UCSD-AML1 (cell line): ENCODE measurements at regions not wholly inside any gene's neighbourhood (a gene's known extent, or its start where the extent isn't known, plus 50 kb on each side); places are given as distances from the start of the nearest gene placed in this dataset.

Experiments used
- DNase-seq: peaks from one replicate; lab custom pipeline; 2025; ENCODE audit not compliant: unreplicated experiment; lab: John Stamatoyannopoulos, UW

DNA sequence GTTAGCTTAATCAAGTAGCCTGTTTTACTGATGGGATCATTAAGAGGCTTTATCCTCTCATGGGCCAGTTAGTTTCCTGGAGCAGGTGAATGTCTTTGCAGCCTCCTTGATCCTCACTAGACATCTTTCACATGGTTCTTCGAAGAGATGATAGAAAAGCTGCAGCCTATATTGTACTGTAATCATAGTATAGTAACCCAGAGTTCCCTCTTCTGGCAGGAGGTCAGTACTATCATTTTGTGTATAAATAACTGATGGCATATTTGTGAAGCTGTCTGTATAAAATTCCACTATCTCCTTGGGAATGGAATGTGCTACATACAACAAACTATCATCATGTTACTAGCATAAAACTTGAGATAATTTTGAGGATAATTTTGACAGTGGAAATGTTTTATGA, 123.8 kb upstream of the PRPS1L1 start:
- DNase-seq, result no peak

DNA sequence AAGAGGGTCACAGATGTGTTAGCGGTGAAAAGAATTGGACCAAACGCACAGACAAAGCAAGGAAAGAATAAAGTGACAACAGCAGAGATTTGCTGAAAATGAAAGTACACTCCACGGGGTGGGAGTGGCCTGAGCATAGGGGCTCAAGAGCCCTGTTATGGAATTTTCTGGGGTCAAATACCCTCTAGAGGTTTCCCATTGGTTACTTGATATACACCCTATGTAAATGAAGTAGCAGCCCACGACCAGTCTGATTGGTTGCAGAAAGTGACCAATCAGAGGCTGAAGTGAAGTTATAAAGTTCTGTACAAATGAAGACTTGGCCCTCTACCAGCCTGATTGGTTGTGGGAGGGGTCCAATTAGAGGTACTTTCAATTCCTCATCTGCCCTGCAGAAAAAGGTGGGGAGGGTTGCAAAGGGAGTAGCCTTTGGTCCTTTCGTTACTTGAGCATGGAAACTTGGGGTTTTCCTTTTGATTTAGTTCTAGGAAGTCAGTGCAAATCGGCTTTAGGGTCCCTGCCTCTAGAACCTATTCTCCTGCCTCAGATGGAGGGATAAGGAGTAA, 125.6 kb upstream of the PRPS1L1 start:
- DNase-seq, result no peak

DNA sequence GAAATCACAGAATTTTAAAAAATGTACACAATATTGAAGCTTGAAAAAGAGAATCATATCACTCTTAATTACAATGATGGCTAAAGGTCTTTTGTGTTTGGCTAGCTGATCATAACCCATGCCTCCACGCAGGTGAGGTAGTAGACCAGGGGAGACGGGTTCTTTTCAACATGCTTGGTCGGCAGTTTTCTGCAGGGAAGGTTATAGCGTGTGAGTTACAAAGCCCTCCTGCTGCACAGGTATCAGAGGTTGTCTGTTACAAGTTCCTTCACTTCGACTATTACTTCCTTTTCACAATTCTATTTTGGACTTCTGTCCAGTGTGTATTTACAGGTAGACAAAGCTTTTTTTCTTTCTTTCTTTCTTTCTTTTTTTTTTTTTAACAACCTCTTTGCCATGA, 127.1 kb upstream of the PRPS1L1 start:
- DNase-seq, result no peak

DNA sequence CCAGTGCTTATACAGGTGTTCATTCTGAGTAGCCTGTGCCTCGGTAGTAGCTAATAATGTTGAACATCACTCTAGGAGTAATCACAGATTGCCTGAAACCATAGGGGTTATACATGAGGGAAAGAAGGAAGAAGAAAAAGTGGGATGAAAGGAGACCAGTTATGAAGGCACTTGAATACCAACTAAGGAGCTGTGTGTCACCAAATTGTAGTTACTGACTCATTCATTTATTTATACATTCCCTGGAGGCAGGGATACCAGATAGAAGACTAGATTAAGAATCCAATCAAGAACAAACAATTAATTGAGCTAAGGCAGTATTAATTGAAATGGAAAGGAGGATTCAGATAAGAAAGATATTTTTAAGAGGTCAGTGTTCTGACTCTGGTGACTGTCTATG, 129.6 kb upstream of the PRPS1L1 start:
- DNase-seq, result no peak

DNA sequence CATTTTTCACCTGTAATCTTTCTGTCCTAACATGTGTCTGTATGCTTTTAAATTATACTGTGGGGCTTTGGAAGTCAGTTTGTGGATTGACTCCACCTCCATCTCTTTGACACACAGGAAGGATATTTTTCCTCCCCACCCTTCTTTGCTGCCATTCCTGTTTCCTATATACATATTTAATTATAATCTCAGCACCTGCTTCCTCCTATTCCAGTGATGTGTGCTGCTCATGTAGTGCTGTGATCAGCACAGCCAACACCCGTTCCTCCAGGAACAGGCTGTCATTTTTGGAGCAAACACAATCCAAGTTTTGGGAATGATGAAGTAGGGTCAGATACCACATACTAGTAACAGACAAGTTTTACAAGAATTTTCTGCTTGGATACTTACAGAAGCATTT, 135.0 kb upstream of the PRPS1L1 start:
- DNase-seq, result no peak

DNA sequence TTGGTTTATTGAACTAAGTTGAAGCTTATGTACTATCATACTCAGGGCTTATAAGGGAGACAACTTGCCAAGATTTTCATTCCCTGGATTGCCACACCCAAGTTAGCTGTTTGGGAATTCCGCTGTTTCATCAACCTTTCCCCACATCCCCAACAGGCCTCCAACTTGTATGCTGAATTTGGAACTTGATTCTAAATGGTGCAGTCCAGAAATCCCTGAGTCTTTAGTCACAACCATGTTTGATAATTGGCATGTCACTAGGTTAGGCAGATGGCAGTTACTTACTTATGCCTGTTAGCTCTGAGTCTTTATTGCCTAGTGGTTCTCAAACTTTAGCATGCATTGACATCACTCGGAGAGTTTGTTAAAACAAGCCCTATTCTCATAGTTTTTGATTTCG, 135.4 kb upstream of the PRPS1L1 start:
- DNase-seq, result no peak

DNA sequence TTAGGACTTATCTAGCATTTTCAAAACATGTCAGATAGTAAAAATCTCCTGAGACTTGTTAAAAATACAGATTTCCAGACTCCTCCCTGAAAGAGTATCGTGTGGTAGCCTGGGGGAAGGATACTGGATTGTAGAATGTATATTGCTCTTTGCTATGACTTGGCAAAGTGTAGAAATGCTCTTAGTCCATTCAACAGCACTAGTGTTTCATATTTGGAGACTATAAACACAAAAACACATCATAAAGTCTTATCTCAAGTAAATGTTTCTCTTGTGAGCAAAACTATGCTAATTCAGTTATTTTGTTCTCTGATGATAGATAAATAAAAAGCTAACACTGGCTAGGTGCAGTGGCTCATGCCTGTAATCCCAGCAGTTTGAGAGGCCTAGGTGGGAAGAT, 137.5 kb upstream of the PRPS1L1 start:
- no peak for DNase-seq

DNA sequence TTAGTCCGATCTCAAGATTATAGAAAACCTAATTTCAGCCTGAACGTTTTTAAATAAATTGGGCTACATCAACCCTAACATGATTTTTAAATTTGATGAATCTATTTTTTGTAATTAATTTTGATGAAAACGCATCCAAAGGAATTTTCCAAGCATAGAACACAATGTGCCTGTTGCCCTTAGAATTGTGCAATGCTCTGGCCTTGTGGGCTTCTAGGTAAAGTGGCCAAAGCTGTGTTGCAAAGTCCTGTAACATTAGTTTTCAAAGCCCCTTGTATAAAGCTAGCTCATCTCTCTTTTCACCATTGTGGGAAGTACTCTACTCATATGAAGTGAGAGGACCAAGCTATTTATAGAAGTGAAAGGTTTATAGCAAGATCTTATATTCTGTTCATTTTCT, 138.4 kb upstream of the PRPS1L1 start:
- DNase-seq, result no peak

DNA sequence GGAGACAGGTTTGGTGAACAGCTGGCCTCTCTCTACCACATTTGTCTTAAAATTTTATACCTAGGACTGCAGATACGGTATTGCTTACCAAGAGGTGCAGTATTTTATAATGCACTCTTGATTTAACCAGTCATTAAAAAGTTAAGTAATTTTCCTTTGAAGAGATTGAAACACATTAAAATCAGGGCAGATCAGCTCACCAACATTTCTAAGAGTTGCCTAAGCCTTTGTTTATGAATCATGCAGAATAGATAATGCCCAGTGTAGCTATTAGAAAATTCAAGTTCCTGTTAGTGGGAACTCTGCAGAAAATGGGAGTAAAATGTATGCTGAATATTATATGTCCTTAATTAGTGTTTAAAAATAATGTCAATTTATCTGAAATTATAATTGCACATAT, 140.2 kb upstream of the PRPS1L1 start:
- no peak for DNase-seq

DNA sequence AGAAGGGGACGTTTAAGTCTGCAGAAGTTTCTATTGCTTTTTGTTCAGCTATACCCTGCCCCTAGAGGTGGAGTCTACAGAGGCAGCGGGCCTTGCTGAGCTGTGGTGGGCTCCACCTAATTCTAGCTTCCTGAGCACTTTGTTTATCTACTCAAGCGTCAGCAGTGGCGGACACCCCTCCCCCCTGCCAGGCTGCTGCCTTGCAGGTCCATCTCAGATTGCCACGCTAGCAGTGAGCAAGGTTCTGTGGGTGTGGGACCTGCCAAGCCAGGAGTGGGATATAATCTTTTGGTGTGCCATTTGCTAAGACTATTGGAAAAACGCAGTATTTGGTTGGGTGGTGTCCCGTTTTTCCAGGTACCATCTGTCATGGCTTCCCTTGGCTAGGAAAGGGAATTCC, 147.3 kb upstream of the PRPS1L1 start:
- DNase-seq, result no peak

DNA sequence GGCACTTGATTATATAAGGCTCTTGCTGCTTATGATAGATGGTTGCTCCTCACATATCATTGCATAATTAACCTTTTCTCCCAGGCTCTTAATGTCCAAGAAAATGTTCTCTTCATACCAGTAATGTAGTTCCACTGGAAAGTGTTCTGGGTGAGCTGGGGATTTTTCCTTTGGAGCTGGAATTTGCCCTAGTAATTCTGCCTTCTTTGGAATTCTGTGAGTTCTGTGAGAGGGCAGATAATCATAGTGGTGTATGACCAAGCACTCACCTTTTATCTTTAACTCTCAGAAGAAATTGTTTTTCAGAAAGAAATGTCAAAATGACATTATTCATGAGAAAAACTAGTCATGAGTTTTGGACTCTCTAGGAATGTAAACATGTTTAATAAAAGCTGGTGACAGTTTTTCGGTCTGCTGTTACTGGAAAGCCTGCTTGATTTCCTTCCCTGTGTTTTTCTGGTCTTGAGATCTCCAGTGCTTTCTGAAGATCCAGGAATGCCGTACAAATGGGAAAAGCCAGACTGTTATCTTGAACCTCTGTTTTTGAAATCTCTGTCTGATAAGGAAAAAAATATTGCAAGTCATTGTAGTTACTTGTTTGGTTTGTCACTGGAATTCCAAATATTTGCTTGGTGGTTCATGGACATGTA, 148.3 kb upstream of the PRPS1L1 start:
- DNase-seq, result no peak

DNA sequence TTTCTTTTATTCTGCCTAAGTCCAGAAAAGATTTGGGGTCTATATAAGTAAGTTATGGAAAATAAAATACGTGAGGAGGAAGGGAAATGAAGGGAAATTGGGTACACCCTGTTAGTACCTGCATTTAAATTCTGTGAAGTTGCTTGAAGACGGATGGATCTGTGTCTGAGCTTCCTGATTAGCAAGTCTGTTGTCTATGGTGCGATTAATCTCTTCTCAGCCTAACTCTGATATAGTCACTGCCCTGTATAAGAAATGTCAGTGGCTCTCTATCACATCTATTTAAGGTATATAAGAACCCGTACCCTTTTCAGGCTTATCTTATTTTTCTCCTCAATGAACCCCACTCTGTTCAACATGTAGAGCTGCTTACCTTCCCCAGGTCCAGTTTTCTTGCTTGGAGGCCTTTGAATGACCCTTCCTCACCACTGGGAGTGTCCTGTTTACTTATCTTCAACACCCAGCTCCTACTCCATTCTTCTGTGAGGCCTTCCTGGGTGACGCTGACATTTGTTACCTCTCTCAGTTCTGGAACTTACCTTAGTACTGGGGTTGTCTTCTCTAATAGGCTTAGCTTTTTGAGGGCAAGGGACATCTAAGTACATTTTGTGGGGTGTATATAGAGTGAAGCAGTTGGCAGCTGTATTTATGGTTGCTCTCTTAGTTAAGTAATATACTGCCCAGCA, 149.6 kb upstream of the PRPS1L1 start:
- DNase-seq, result no peak

DNA sequence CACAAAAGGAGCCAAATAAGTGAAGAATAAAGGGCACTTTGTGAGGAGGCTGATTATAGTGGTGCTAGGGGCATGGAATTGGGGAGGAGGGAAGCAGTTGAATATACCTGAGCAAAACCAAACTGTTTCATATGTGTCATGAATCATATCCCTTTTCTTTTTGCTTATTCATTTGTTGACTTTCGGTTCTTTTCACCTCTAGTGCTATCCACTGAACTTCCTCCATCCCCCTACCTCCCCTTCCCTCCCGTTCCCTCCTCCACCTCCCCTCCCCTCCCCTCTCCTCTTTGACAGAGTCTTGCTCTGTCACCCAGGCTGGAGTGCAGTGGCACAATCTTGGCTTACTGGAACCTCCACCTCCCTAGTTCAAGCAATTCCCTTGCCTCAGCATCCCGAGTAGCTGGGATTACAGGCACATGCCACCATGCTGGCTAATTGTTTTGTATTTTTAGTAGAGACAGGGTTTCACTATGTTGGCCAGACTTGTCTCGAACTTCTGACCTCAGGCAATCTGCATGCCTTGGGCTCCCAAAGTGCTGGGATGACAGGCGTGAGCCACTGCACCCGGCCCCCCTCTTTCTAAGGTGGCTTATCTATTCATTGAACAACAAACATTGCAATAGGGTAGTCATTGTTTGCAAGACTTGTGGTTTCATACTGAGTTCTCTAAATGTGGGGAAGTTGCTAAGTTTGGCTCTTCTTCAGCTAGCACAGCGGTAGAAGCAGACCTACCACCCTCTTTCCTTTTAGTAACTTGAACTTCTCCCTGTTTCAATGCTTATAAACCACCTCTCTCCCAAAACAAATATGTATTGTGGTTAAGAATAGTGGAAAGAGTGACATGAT, 150.4 kb upstream of the PRPS1L1 start:
- peak; percentile 20 for DNase-seq

DNA sequence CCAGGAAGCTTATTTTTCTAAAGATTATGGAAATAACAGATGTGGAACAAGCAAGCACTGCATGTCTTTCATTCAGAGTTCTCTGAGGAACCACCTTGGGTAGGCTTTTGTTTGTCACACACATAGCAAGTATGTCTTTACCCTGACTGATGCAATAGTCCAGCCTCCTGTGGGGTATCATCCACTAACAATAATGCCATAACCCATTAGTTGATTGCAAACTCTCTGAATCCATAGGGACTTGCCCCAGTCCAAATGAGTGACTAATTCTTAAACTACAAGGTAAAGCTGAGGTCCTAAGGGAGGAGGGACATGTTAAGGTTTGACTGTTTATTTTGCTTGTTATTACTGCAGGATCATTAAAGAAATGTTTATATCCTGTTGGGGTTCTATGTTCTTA, 151.4 kb upstream of the PRPS1L1 start:
- no peak for DNase-seq

DNA sequence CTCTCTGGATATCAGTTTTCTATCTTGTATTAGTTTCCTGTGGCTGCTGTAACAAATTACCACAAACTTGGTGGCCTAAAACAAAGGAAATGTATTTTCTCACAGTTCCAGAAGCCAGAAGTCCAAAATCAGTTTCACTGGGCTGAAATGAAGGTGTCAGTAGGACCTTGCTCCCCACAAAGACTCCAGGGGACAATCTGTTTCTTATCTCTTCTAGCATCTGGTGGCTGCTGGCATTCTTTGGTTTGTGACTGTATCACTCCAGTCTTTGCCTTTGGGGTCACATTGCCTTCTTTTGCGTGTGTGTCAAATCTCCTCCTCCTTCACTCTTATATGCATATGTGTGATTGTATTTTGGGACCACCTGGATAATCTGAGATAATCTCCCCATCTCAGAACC, 153.0 kb upstream of the PRPS1L1 start:
- no peak for DNase-seq

DNA sequence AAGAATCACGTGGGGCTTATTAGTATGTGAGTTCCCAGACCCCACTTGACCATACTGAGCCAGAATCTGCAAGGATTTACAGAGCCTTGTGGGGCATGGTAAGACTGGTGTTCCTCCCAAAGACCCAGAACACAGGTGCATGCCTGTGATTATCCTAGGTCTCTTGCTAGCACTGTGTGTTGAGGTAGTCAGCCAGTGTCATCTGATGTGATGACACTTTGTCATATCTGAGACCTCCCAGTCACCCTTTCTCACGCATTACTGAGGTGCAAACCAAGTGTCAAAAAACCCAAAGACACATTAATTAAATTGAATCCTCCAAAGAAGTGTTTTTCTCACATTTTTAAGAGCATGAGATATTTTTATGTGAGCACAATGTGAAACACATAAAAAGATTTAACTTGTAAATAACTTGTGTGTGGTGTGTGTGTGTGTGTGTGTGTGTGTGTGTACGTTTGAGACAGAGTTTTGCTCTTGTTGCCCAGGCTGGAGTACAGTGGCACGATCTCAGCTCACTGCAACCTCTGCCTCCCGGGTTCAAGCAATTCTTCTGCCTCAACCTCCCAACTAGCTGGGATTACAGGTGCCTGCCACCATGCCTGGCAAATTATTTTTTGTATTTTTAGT, 162.0 kb upstream of the PRPS1L1 start:
- DNase-seq, result no peak

DNA sequence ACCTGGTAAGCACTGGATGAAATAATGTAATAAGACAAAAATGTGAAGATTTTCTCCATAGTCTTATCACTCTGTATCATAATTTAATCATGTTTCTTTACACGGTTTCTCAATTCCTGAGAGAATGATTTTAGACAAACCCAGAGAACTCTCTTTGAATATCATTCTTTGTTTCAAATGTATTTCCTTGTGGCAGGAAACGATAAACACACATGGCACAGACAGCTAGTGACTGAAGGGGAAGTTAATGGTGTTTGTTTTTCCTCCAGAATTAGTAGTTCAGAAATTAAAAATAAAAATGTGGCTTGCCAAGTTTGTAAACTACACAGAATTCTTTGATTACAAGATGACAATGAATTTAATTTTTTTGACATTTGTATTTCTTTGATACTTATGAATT, 163.7 kb upstream of the PRPS1L1 start:
- no peak for DNase-seq

DNA sequence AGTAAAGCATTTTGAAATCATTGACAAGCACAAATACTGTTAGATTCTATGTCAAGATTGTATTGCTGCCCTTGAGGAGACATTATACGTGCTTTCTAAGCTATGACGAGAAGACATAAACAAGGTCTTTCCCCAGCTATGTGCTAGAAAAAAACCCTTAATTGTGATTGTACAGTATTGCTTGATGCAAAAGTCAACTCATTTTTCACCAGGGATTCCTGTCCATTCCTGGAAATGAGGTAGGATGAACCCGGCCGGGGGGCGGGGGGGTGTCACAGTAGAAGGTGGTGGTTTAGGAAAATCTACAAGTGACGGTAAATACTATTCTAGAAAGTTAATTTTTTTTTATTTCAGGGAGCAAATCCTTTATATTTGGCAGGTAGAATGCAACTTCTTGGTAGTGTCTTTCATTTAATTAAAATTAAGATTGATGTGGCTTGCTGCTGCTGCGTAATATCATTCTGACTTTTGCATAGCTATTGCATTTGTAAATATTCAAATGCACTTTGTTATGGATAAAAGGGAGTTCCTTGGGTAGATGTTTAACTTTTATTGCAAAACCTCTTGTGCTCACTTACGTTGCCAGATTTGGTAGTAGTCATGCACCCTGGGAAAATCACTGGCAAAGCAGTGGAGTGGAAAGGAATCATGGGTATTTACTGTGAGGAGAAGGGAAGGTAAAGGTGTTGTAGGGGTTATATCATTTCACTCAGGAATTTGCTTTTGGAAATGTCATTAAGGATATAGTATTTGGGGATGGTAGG, 164.4 kb upstream of the PRPS1L1 start:
- no peak for DNase-seq

DNA sequence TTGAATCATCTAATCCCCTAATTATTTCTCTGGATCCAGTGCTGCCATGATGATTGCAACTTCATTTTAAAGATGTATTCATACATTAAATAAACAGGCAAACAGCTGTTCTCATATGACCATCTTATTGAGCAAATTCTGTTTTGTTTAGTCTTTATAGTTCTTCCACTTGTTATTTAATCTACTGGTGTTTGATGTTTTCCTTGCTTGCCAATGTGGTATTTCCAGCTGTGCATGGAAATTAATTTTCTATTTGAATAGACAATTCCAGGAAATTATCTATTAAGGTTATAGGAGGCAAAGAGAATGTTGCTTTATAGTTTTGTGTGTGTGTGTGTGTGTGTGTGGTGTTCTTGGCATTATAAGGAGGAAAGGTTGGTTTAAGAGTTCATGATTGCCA, 167.0 kb upstream of the PRPS1L1 start:
- no peak for DNase-seq

DNA sequence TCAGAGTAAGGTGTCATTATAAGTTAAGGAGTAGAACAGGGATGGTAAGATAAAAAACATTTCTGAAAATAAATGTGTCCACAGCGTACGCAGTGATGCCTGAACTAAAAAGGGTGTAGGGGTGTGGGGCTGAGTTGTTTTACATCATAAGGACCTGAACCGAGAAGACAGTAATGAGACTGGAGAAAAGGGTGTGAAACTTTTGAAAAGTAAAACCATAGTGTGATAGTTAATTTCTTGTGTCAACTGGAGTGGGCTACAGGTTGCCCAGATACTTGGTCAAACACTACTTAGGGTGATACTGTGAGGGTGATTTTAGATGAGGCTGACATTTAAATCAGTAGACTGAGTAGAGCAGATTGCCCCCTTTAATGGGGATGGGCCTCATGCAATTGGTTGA, 169.0 kb upstream of the PRPS1L1 start:
- DNase-seq, result no peak

DNA sequence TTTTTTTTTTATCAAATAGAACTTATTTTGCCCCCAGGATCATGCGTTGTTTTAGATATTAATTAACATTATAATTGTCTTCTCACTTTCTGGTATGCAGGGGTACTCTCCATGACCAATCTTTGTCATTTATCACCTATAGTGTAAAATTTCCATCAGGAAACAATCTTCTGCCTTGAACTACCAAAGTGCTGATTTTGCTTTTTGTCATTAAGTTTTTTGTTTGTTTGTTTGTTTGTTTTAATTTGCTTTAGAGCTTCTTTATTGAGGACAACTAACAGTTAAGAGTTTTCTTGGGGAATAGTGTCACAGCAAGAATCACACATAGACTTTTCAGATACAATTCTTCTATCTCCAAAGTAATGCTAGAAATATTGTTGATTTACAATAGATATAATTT, 171.2 kb upstream of the PRPS1L1 start:
- no peak for DNase-seq
